ENCODE measurements at regions not wholly inside any gene's neighbourhood (a gene's known extent, or its start where the extent isn't known, plus 50 kb on each side); places are given as distances from the start of the nearest gene placed in this dataset.

GRCh38 chr2:147553775-147554271, 291.0 kb upstream of the ACVR2A start:
- no peak for DNase-seq (ENCODE audit: low read depth)

DNA sequence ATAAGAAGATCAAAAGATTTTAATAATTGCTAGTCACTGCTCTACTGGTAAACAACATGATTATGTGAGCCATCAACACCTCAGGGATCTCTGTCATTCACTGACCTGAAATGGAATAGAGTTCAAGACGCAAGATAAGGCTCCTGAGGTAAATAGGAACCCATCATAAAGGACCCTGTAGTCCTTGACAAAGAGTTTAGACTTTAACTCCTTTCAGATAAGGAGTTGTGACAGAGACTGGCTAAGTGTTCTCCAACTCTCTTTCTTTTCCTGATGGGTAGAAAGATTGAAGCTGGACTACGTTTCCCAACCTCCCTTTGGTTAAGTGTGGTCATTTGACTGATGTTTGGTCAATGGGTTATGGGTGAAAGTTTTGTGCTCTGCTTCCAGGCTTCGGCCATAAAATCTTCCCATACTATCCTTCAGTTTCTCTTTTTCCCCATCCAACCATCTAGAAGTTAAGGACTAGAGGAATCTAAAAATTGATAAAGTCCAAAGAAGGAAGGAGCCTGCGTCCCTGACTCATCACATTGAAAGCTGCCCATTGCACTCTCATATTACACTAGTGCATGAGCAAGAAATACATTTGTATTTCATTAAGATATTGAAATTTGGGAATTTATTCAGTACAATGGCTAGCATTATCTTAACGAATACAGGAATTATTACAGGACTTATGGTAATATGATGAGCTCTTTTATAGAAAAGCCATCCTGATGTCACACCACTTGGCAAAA, 293.7 kb upstream of the ACVR2A start:
- DNase-seq (ENCODE audit: low read depth), result no peak

DNA sequence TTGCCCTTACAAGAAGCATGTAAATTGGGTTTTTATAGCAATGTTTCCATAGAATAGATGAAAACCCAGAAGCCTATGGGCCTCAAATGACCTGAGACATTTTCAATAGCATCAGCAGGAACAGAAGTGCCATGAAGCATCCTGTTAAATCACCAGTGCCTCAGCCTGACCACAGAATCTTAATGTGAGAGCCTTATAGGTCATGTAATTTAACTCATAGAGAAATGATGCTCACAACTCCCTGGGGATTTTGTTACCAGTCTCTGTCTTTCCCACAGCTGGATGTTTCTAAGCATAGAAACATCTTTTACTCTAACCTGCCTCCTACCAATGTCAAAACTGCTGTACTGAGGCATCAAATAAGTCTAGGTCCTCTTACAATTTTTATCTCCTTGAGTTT, 295.8 kb upstream of the ACVR2A start:
- DNase-seq (ENCODE audit: low read depth), result no peak

- DNase-seq (ENCODE audit: low read depth), result no peak
These were observed 296.4 kb upstream of the ACVR2A start for GRCh38 chr2:147548451-147548850.

DNA sequence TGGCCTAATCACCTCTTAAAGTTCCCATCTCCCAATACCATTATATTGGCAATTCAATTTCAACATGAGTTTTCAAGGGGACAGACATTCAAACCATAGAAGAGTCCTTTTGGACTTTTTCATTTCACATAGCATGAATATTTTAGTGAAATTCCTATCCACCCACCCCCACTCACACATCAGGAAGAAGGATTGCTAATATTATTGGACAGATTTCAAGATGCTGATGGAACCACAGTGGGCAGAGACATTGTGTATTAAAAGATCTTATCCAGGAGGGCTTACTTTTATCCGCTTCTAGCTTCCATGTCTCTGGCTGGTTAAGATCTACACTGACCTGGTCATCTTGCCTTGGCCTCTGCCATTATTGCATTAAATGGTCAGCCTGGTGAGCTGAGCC, 297.4 kb upstream of the ACVR2A start:
- DNase-seq (ENCODE audit: low read depth), result no peak

- DNase-seq (ENCODE audit: low read depth), result no peak
These were observed 298.7 kb upstream of the ACVR2A start for GRCh38 chr2:147546109-147546508.

DNA sequence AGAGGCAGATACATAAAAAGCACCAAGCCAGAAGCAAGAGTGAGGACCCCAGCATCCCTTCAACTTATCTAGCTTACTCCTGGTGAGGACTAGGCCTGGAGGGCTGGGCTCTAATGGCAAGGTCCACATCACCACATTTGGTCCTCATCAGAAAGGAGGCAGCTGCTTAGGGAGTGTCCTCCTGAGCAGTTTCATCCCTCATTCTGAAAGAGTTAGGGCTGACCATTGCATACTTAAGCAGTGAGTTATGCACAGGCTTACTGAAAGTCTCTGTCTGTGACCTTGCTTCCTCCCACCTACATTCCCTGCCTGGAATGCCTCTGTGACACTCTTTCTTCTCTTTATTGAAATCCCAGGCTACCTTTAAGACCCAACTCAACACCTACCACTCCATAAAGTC, 301.8 kb upstream of the ACVR2A start:
- no peak for DNase-seq (ENCODE audit: low read depth)

DNA sequence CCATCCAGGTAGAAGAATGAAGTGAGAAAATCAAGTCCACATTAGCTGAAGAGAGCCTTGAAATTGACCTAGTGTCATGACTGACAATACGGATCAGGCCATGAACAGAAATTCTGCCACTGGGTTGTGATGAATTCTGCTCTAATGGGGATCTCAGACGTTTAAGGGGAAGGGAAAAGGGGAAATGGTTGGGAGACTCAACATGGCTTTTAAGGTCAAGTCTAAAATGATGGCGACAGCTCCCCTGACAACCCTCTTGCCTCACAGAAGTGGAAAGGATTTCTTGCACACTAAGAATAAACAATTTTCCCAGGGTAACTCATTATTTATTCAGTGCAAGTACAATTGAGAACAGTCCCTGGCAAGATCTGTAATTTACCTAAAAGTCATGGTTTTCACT, 302.5 kb upstream of the ACVR2A start:
- no peak for DNase-seq (ENCODE audit: low read depth)

- no peak for DNase-seq (ENCODE audit: low read depth)
These were observed 303.5 kb upstream of the ACVR2A start for GRCh38 chr2:147541314-147541713.

GRCh38 chr2:147538821-147539220, 306.0 kb upstream of the ACVR2A start:
- no peak for DNase-seq (ENCODE audit: low read depth)

DNA sequence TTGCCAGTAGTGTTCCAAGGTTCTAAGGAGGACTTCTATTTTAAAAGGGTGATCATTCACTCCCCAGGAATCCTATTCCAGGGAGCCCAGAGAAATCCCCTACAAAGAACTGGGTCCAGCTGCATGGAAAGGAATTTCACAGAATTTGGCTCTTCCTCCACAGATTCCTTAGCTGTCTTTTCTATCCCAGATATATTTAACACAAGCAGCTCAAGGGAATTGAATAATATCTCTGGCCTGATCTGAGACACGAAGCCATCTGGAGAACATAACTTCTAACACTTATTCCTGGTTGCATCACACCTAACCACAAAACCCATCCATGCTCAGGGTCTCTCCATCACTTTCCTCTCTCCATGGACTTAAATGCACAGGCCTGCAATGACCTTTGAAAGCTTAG, 306.7 kb upstream of the ACVR2A start:
- no peak for DNase-seq (ENCODE audit: low read depth)

DNA sequence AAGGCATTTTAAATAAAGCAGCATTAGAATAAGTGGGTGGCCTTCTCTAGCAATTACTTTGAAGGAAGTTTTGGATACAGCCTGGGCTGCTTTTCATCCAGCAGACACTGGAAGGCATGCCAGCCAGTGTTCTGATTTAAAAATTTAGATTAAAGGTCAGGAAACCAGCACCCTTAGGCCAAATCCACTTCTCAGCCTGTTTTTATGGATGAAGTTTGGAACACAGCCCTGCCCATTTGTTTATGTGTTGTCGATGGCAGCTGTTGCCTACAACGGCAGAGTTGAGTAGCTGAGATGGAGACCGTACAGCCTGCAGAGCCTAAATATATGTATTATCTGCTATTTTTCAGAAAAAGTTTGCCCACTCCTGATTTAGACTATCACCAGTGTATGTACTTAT, 313.6 kb upstream of the ACVR2A start:
- DNase-seq (ENCODE audit: low read depth), result no peak

DNA sequence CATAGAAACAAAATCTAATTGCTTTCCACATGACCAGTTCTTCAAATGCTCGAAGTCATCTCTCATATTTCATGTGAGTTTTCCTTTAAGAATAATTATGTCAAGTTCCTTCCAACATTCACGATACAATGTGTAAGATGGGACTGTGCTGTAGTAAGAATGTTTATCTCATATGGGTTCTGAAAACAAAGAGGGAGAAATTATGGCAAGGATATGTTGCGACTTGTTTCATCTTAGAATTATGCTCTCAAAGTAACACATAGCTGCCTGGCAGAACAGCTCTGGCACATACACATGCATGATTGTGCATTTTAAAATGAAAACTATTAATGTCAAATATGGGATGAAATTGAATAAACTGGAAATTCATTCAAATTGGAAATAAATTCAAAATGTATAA, 314.8 kb upstream of the ACVR2A start:
- no peak for DNase-seq (ENCODE audit: low read depth)

DNA sequence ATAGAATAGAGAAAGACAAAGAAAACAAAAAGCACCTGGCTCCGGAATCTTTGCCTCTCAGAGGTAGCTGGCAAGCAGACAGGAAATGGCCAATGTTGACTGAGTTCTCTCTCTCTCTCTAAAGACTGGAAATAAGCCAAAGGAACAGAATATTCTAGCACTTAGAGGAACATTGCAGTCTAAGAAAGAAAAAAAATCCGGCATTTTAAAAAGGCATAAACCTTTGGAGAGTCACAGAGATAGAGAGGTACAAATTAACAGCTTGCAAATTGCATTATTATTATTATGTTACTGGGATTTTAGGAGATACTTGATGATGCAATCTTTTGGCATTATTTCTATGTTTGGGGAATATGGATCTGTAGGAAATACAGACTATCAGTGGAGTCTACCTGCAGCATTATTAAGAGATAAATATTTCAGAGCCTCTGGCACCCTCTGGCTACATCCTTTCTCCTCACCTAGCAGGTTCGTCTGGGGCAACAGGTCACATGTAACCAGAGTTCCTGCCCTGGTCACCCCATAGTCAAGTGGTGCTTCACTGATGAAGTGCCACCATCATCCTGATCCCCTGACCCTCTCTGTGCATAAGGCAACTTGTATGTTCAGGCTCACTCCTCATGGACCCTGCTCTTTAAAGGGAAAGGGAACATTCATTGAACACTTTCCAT, 318.9 kb upstream of the ACVR2A start:
- DNase-seq (ENCODE audit: low read depth), result no peak

GRCh38 chr2:147524912-147525311, 319.9 kb upstream of the ACVR2A start:
- DNase-seq (ENCODE audit: low read depth), result no peak

GRCh38 chr2:147523415-147523814, 321.4 kb upstream of the ACVR2A start:
- no peak for DNase-seq (ENCODE audit: low read depth)

DNA sequence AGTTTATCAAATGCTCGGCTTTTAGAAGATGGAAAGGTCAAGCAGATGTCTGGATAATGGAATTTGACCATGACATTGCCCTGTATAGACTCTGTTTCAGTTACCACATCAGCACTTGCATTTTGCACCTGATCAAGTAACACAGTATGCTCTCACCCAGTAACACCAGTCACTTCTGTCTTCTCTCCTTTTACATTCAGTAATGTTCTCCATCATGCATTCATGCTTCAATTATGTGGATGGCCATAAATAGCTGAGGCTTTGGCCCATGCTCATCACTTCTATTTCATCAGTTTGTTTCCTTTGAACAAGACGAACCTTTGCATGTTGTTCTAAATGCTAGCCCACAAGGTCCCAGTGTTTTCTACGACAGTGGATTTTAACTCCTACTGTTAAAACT, 322.9 kb upstream of the ACVR2A start:
- no peak for DNase-seq (ENCODE audit: low read depth)

DNA sequence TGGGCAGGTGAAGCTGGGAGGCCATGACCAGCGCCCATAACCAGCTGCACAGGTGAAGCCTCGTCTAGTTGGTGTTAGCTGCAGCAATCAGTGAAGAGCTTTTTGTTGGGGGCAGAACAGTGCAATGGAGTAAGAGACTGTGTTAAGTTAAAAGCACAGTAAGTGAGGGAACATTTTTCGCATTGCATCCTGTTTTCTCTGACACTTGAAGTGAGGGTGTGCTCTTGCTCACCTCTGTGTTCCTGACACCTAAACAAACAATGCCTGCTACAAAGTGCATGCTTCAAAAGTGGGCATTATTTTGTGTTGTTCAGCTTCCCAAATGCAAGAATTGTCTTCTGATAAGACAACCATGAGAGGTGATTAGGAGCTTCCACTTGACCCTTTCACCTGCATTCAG, 324.0 kb upstream of the ACVR2A start:
- no peak for DNase-seq (ENCODE audit: low read depth)

- DNase-seq (ENCODE audit: low read depth), result no peak
These were observed 325.7 kb upstream of the ACVR2A start for GRCh38 chr2:147519178-147519577.

DNA sequence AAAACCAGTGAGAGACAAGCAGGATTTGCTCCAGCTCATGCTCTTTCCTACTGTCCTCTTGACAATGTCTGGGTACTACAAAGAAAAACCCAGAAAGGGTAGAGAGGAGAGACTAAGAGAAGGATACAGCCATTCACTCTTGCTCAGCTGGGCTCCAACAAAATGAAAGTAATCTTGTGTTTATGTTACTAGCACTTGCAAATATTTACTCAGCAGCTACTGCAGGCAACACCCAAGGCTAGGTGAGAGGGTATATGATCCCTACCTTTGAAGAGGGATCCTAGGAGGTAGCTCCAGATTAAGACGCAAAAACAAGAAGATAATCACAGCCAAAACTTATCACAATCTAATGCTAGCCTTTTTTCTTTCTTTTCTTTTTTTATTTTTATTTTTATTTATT, 329.6 kb upstream of the ACVR2A start:
- no peak for DNase-seq (ENCODE audit: low read depth)

- no peak for DNase-seq (ENCODE audit: low read depth)
These were observed 332.6 kb upstream of the ACVR2A start for GRCh38 chr2:147512206-147512605.

DNA sequence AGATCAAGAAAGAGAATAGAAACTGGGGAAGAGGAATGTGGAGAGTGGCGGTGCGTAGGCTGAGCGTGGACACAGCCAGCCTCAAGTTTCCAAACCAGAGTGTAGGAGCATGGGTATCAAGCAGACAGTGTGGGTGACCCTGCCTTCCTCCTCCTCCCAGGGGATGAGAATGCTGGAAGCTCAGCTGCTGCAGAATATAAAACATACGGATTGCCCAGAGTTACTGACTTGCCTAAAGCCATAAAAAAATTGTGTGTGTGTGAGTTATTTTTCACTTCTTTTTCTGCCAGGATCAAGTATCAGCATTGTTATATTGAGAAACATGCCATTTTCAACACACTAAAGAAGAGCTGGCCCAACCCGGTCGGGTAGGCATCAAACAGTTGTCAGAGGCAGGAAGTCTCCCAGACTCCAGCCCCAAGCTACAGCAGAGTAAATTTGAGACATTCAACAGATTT, 333.3 kb upstream of the ACVR2A start:
- DNase-seq (ENCODE audit: low read depth), result no peak

- DNase-seq (ENCODE audit: low read depth), result no peak
These were observed 335.0 kb upstream of the ACVR2A start for GRCh38 chr2:147509821-147510220.

GRCh38 chr2:147506889-147507288, 337.9 kb upstream of the ACVR2A start:
- DNase-seq (ENCODE audit: low read depth), result no peak
